ENCODE measurements at regions not wholly inside any gene's neighbourhood (a gene's known extent, or its start where the extent isn't known, plus 50 kb on each side); places are given as distances from the start of the nearest gene placed in this dataset.

GRCh38 chr13:28563609-28564008, 68.7 kb upstream of the FLT1 start:
- no peak for TF ChIP-seq POLR2A (IDR thresholded peaks at IDR 0.05; ENCODE audit: low read depth, low read length)
- DNase-seq (ENCODE audit: insufficient read length, low spot score) = no peak
- FAIRE-seq = no peak

- FAIRE-seq (no peak), DNase-seq (ENCODE audit: insufficient read length, low spot score) (no peak)
- no peak for TF ChIP-seq POLR2A (IDR thresholded peaks at IDR 0.05; ENCODE audit: low read depth, low read length)
Observed at GRCh38 chr13:28560612-28561011, 65.7 kb upstream of the FLT1 start.

- FAIRE-seq (no peak), DNase-seq (ENCODE audit: insufficient read length, low spot score) (no peak)
- no peak for TF ChIP-seq POLR2A (IDR thresholded peaks at IDR 0.05; ENCODE audit: low read depth, low read length)
Observed at GRCh38 chr13:28559636-28560259, 64.8 kb upstream of the FLT1 start.

GRCh38 chr13:28558567-28558966, 63.6 kb upstream of the FLT1 start:
- TF ChIP-seq POLR2A (IDR thresholded peaks at IDR 0.05; ENCODE audit: low read depth, low read length) = no peak
- no peak for FAIRE-seq
- no peak for DNase-seq (ENCODE audit: insufficient read length, low spot score)

- FAIRE-seq (no peak), DNase-seq (ENCODE audit: insufficient read length, low spot score) (no peak)
- TF ChIP-seq POLR2A (IDR thresholded peaks at IDR 0.05; ENCODE audit: low read depth, low read length) = no peak
Observed at GRCh38 chr13:28557725-28558520, 63.0 kb upstream of the FLT1 start.

GRCh38 chr13:28555096-28555495, 60.2 kb upstream of the FLT1 start:
- FAIRE-seq = no peak
- TF ChIP-seq POLR2A (IDR thresholded peaks at IDR 0.05; ENCODE audit: low read depth, low read length) = no peak

GRCh38 chr13:28553971-28554370, 59.0 kb upstream of the FLT1 start:
- TF ChIP-seq POLR2A (IDR thresholded peaks at IDR 0.05; ENCODE audit: low read depth, low read length) = no peak
- no peak for DNase-seq (ENCODE audit: insufficient read length, low spot score)
- FAIRE-seq = no peak

More at GRCh38 chr13:28555096-28555495, 60.2 kb upstream of the FLT1 start:
- DNase-seq (ENCODE audit: insufficient read length, low spot score) = no peak

GRCh38 chr13:28552288-28552687, 57.4 kb upstream of the FLT1 start:
- TF ChIP-seq POLR2A (IDR thresholded peaks at IDR 0.05; ENCODE audit: low read depth, low read length) = no peak
- no peak for FAIRE-seq

GRCh38 chr13:28551498-28551895, 56.6 kb upstream of the FLT1 start:
- TF ChIP-seq POLR2A (IDR thresholded peaks at IDR 0.05; ENCODE audit: low read depth, low read length) = no peak
- DNase-seq (ENCODE audit: insufficient read length, low spot score) = no peak

More at GRCh38 chr13:28552288-28552687, 57.4 kb upstream of the FLT1 start:
- DNase-seq (ENCODE audit: insufficient read length, low spot score) = no peak

GRCh38 chr13:28550721-28551497, 56.0 kb upstream of the FLT1 start:
- FAIRE-seq = no peak
- no peak for DNase-seq (ENCODE audit: insufficient read length, low spot score)
- no peak for TF ChIP-seq POLR2A (IDR thresholded peaks at IDR 0.05; ENCODE audit: low read depth, low read length)

More at GRCh38 chr13:28551498-28551895, 56.6 kb upstream of the FLT1 start:
- FAIRE-seq = no peak

- FAIRE-seq (no peak), DNase-seq (ENCODE audit: insufficient read length, low spot score) (no peak)
- no peak for TF ChIP-seq POLR2A (IDR thresholded peaks at IDR 0.05; ENCODE audit: low read depth, low read length)
Observed at GRCh38 chr13:28550091-28550490, 55.2 kb upstream of the FLT1 start.

GRCh38 chr13:28548872-28549271, 53.9 kb upstream of the FLT1 start:
- DNase-seq (ENCODE audit: insufficient read length, low spot score) (no peak), FAIRE-seq (no peak)

GRCh38 chr13:28548468-28548867, 53.5 kb upstream of the FLT1 start:
- no peak for TF ChIP-seq POLR2A (IDR thresholded peaks at IDR 0.05; ENCODE audit: low read depth, low read length)
- FAIRE-seq = no peak
- DNase-seq (ENCODE audit: insufficient read length, low spot score) = no peak

More at GRCh38 chr13:28548872-28549271, 53.9 kb upstream of the FLT1 start:
- no peak for TF ChIP-seq POLR2A (IDR thresholded peaks at IDR 0.05; ENCODE audit: low read depth, low read length)
